ENCODE measurements at regions not wholly inside any gene's neighbourhood (a gene's known extent, or its start where the extent isn't known, plus 50 kb on each side); places are given as distances from the start of the nearest gene placed in this dataset.

DNA sequence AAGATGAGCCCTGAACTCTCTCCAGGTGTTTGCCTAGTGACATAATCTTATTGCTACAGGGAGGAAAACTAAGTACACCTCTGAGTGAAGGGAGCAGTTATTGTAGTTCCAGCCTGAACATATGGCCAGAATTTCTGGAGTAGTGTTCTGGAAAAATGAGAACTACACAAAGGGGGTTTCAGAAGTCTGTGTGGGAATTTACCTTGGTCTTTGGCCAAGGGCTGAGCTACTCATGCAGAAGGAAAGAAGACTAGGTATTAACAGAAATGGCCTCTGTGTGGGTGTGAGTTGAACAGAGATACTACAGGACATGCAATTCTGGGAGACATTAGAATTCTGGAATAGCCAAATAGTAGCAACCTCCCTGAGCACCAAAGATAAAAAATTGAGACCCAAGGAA lies 1009.7 kb upstream of the GJE1 start:
- no peak for TF ChIP-seq EP300 (IDR thresholded peaks at IDR 0.05)
- TF ChIP-seq, protein P1, sequence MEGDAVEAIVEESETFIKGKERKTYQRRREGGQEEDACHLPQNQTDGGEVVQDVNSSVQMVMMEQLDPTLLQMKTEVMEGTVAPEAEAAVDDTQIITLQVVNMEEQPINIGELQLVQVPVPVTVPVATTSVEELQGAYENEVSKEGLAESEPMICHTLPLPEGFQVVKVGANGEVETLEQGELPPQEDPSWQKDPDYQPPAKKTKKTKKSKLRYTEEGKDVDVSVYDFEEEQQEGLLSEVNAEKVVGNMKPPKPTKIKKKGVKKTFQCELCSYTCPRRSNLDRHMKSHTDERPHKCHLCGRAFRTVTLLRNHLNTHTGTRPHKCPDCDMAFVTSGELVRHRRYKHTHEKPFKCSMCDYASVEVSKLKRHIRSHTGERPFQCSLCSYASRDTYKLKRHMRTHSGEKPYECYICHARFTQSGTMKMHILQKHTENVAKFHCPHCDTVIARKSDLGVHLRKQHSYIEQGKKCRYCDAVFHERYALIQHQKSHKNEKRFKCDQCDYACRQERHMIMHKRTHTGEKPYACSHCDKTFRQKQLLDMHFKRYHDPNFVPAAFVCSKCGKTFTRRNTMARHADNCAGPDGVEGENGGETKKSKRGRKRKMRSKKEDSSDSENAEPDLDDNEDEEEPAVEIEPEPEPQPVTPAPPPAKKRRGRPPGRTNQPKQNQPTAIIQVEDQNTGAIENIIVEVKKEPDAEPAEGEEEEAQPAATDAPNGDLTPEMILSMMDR (IDR thresholded peaks at IDR 0.05) = no peak
